Trophoblast cell (in vitro differentiated cells and primary cell): ENCODE measurements at regions not wholly inside any gene's neighbourhood (a gene's known extent, or its start where the extent isn't known, plus 50 kb on each side); places are given as distances from the start of the nearest gene placed in this dataset.

Experiments used
- DNase-seq, 2 donors: peaks; one replicate each; pipeline ENCODE4 v3.0.0-alpha.2; 2016
- H2AFZ ChIP-seq: 2 replicates; pipeline ENCODE4 v1.6.1; 2013; ENCODE audit warnings: low read length, moderate library complexity, mild to moderate bottlenecking; ENCODE audit not compliant: insufficient read depth, poor library complexity
- H2AK5ac ChIP-seq: 2 replicates; pipeline ENCODE4 v1.6.1; 2013; ENCODE audit warnings: mild to moderate bottlenecking, low read length
- H2BK120ac ChIP-seq: 2 replicates; pipeline ENCODE4 v1.6.1; 2013; ENCODE audit warnings: low read length, mild to moderate bottlenecking, moderate library complexity; ENCODE audit not compliant: insufficient read depth, poor library complexity
- H2BK12ac ChIP-seq: 2 replicates; pipeline ENCODE4 v1.6.1; 2013; ENCODE audit warnings: mild to moderate bottlenecking, low read length, moderate library complexity
- H2BK5ac ChIP-seq: 2 replicates; pipeline ENCODE4 v1.6.1; 2013; ENCODE audit warnings: low read length, low read depth, moderate library complexity, mild to moderate bottlenecking; ENCODE audit not compliant: poor library complexity
- H3K14ac ChIP-seq: 2 replicates; pipeline ENCODE4 v1.6.1; 2013; ENCODE audit warnings: mild to moderate bottlenecking, low read length
- H3K18ac ChIP-seq: 2 replicates; pipeline ENCODE4 v1.6.1; 2013; ENCODE audit warnings: mild to moderate bottlenecking, low read length
- H3K23ac ChIP-seq: 2 replicates; pipeline ENCODE4 v1.6.1; 2013; ENCODE audit warnings: low read length
- H3K27ac ChIP-seq: 2 replicates; pipeline ENCODE4 v1.5.1; 2013; ENCODE audit warnings: low read depth, mild to moderate bottlenecking, inconsistent platforms, low read length, moderate library complexity
- H3K27me3 ChIP-seq: 2 replicates; pipeline ENCODE4 v1.6.1; 2013; ENCODE audit warnings: inconsistent platforms, mild to moderate bottlenecking, low read length, moderate library complexity; ENCODE audit not compliant: insufficient read depth
- H3K36me3 ChIP-seq, 2 experiments: 1 replicate in 1 of 2; 2 replicates in 1 of 2; pipeline ENCODE4 v1.6.1; 2013; ENCODE audit warnings: low read length in 2 of 2, mild to moderate bottlenecking in 2 of 2, moderate library complexity in 1 of 2; ENCODE audit not compliant: insufficient read depth in 2 of 2, control insufficient read depth in 1 of 2
- H3K4ac ChIP-seq: 2 replicates; pipeline ENCODE4 v1.6.1; 2013; ENCODE audit warnings: low read depth, mild to moderate bottlenecking, low read length, moderate library complexity
- H3K4me1 ChIP-seq, 2 experiments: 1 replicate in 1 of 2; 2 replicates in 1 of 2; pipeline ENCODE4 v1.6.1; 2013; ENCODE audit warnings: low read length in 2 of 2, mild to moderate bottlenecking in 2 of 2, moderate library complexity in 1 of 2; ENCODE audit not compliant: insufficient read depth in 2 of 2, control insufficient read depth in 1 of 2
- H3K4me2 ChIP-seq: 2 replicates; pipeline ENCODE4 v1.6.1; 2013; ENCODE audit warnings: inconsistent platforms, mild to moderate bottlenecking, low read length, moderate library complexity
- H3K4me3 ChIP-seq: 2 replicates; pipeline ENCODE4 v1.5.1; 2013; ENCODE audit warnings: mild to moderate bottlenecking, low read depth, low read length, inconsistent platforms
- H3K79me1 ChIP-seq: one replicate; pipeline ENCODE4 v1.6.1; 2013; ENCODE audit warnings: low read length
- H3K79me2 ChIP-seq: 2 replicates; pipeline ENCODE4 v1.6.1; 2013; ENCODE audit warnings: low read length, mild to moderate bottlenecking; ENCODE audit not compliant: control insufficient read depth, insufficient read depth, poor library complexity
- H3K9ac ChIP-seq: 2 replicates; pipeline ENCODE4 v1.6.1; 2013; ENCODE audit warnings: mild to moderate bottlenecking, low read length
- H3K9me3 ChIP-seq: 2 replicates; pipeline ENCODE4 v1.6.1; 2013; ENCODE audit warnings: low read depth, mild to moderate bottlenecking, control low read depth, inconsistent platforms, low read length; ENCODE audit not compliant: insufficient read depth
- H4K12ac ChIP-seq: 2 replicates; pipeline ENCODE4 v1.6.1; 2013; ENCODE audit warnings: low read depth, mild to moderate bottlenecking, low read length, moderate library complexity
- H4K8ac ChIP-seq: 2 replicates; pipeline ENCODE4 v1.6.1; 2013; ENCODE audit warnings: low read depth, mild to moderate bottlenecking, low read length, moderate library complexity
- H4K91ac ChIP-seq: one replicate; pipeline ENCODE4 v1.6.1; 2013; ENCODE audit warnings: low read depth, mild to moderate bottlenecking, low read length, moderate library complexity
- WGBS: extraction: QIAGEN DNeasy Blood & Tissue Kit; methylation state at CpG from one replicate; pipeline ENCODE4 v1.1.7; 2013; ENCODE audit warnings: missing lambda C conversion rate; ENCODE audit not compliant: insufficient read length, insufficient coverage; ENCODE audit errors: extremely low coverage; 5-methylcytosine and 5-hydroxymethylcytosine counted together

- Histone ChIP-seq H2AFZ (no peak overlapping the region), H2AK5ac (no peak overlapping the region), H2BK5ac (no peak overlapping the region), H3K4me3 (no peak overlapping the region), H3K27me3 (no peaks in the 10 kb centered on the region), H2BK120ac (no peak overlapping the region), H3K4ac (no peak overlapping the region), H3K27ac (no peak overlapping the region), H4K91ac (no peak overlapping the region), H3K36me3 (no peaks in the 10 kb centered on the region), H2BK12ac (no peak overlapping the region), H3K4me2 (no peak overlapping the region), H3K4me1 (peaks cover 0 to 3% of the 10 kb centered on the region in 2 experiments), H4K12ac (no peak overlapping the region), H4K8ac (no peak overlapping the region), H3K18ac (no peak overlapping the region), H3K79me1 (no peaks in the 10 kb centered on the region), H3K9ac (no peak overlapping the region), H3K23ac (no peak overlapping the region), H3K14ac (no peak overlapping the region), H3K79me2 (no peaks in the 10 kb centered on the region), H3K9me3 (peaks cover 7% of the 10 kb centered on the region)
- DNase-seq: no peak
- WGBS: no CpG with 5 or more reads among the region's 3 CpGs
Observed at GRCh38 chr18:56030060-56030459, 442.1 kb upstream of the TCF4 start.

GRCh38 chr18:56028514-56028913 is 440.5 kb upstream of the TCF4 start:
- Histone ChIP-seq H3K79me1 (no peaks in the 10 kb centered on the region), H3K9me3 (peaks cover 7% of the 10 kb centered on the region), H3K23ac (no peak overlapping the region), H3K4me3 (no peak overlapping the region), H3K27ac (no peak overlapping the region), H4K12ac (no peak overlapping the region), H2BK12ac (no peak overlapping the region), H2BK120ac (no peak overlapping the region), H2BK5ac (no peak overlapping the region), H3K36me3 (no peaks in the 10 kb centered on the region), H3K4me1 (peaks cover 0 to 3% of the 10 kb centered on the region in 2 experiments), H2AFZ (no peak overlapping the region), H3K4ac (no peak overlapping the region), H3K14ac (no peak overlapping the region), H3K4me2 (no peak overlapping the region), H4K91ac (no peak overlapping the region), H3K9ac (no peak overlapping the region), H3K79me2 (no peaks in the 10 kb centered on the region), H3K18ac (no peak overlapping the region), H4K8ac (no peak overlapping the region), H3K27me3 (no peaks in the 10 kb centered on the region), H2AK5ac (no peak overlapping the region)
- DNase-seq: no peak
- WGBS: no CpG with 5 or more reads among the region's 1 CpG

GRCh38 chr18:56026509-56026908 is 438.5 kb upstream of the TCF4 start:
- no peaks in the 10 kb centered on the region for H3K36me3 ChIP-seq
- no peaks in the 10 kb centered on the region for H3K9me3 ChIP-seq
- H3K27me3 ChIP-seq: no peaks in the 10 kb centered on the region
- H3K9ac ChIP-seq: no peak overlapping the region
- H2AK5ac ChIP-seq: no peak overlapping the region
- H3K27ac ChIP-seq: no peak overlapping the region
- no peak overlapping the region for H3K18ac ChIP-seq
- H3K23ac ChIP-seq: no peak overlapping the region
- H3K4ac ChIP-seq: no peak overlapping the region
- no peak overlapping the region for H3K4me3 ChIP-seq
- H2AFZ ChIP-seq: no peak overlapping the region
- no peak overlapping the region for H2BK120ac ChIP-seq
- no peak overlapping the region for H3K4me2 ChIP-seq
- H3K14ac ChIP-seq: no peak overlapping the region
- no peak overlapping the region for H4K8ac ChIP-seq
- H2BK5ac ChIP-seq: no peak overlapping the region
- WGBS: no CpG with 5 or more reads among the region's 2 CpGs
- H3K79me2 ChIP-seq: no peaks in the 10 kb centered on the region
- H2BK12ac ChIP-seq: no peak overlapping the region
- peaks cover 0 to 3% of the 10 kb centered on the region in 2 experiments for H3K4me1 ChIP-seq
- no peak overlapping the region for H4K91ac ChIP-seq
- no peak overlapping the region for H4K12ac ChIP-seq
- no peak for DNase-seq
- no peaks in the 10 kb centered on the region for H3K79me1 ChIP-seq

GRCh38 chr18:56021809-56022195 is 433.8 kb upstream of the TCF4 start:
- Histone ChIP-seq H2AFZ (no peak overlapping the region), H3K79me2 (no peaks in the 10 kb centered on the region), H2BK5ac (no peak overlapping the region), H2AK5ac (no peak overlapping the region), H3K23ac (no peak overlapping the region), H3K14ac (no peak overlapping the region), H3K9ac (no peak overlapping the region), H2BK12ac (no peak overlapping the region), H4K8ac (no peak overlapping the region), H3K4me3 (no peak overlapping the region), H3K9me3 (no peaks in the 10 kb centered on the region), H3K27ac (no peak overlapping the region), H3K79me1 (no peaks in the 10 kb centered on the region), H3K4me1 (no peaks in the 10 kb centered on the region), H3K4me2 (no peak overlapping the region), H3K18ac (no peak overlapping the region), H2BK120ac (no peak overlapping the region), H4K91ac (no peak overlapping the region), H3K4ac (no peak overlapping the region), H3K27me3 (no peaks in the 10 kb centered on the region), H4K12ac (no peak overlapping the region), H3K36me3 (no peaks in the 10 kb centered on the region)
- no CpG with 5 or more reads among the region's 1 CpG for WGBS
- no peak for DNase-seq
